ENCODE measurements at regions not wholly inside any gene's neighbourhood (a gene's known extent, or its start where the extent isn't known, plus 50 kb on each side); places are given as distances from the start of the nearest gene placed in this dataset.
A peak's percentile ranks its signal among the peaks of the same experiment; 100 is the strongest.
"Not testable (repeated sequence)": the region's sequence is repeated elsewhere in the genome, so short reads cannot be mapped to it uniquely, and the experiment has no call there.

GRCh38 chr13:50130123-50130946, 115.1 kb downstream of the KCNRG start:
- DNase-seq (ENCODE audit: low read depth): peak; percentile 63
- Histone ChIP-seq H3K9ac (ENCODE audit: low read length) (peak overlapping the region; percentile 90), H3K4me3 (ENCODE audit: low read length) (peak overlapping the region; percentile 86), H3K9me3 (ENCODE audit: control insufficient read depth, low read length) (peaks cover 22% of the 10 kb centered on the region), H3K4me1 (ENCODE audit: control insufficient read depth, insufficient read depth, low read length) (peaks cover 36% of the 10 kb centered on the region), H3K27me3 (replicated peaks; ENCODE audit: control insufficient read depth, insufficient read depth, low read length) (peaks cover 4% of the 10 kb centered on the region), H3K36me3 (ENCODE audit: control insufficient read depth, insufficient read depth, low read length, severe bottlenecking) (no peaks in the 10 kb centered on the region)

DNA sequence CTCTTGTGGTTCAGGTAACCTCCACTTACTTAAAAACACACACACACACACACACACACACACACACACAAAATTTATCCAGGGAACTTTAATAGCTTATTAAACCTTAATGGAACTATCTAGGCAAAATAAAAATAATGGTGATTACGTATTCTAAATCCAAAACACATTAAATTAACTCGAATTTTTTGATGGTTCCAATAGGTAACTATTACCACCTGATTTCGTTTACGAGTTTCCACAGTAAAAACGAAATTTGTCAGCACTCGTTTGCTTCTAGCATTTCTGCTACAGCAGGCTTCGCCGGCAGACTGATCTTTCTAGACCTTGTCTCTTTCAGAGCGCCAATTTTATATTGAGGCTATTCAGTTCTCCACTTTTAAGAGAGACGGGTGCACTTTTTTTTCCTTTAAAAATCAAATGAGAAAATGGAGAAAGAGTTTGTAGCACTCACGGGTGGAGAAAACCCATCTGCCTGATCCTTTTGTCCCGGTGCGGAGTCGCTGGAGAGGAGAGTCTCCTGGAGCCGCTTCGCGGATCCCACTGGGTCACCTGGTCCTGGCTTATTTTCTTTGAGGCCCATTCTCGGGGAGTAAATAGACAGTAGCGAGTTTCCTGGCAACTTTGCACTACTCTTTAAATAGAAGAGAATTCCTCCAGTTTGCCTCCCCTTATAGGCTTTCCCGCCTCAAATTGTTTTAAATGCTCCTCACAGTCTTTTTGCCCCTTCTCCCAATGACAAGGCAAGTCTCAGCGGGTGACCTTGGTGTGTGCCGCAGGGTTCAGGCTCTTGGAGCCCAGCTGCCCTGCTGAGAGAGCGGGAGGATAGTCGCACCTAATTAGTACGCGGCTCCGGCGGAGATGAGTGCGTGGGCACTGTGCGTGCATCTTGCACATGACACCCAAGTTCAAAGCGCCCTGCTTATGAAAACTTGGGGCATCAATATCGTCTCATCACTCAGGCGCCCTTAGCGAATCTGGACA, 117.0 kb downstream of the KCNRG start:
- Histone ChIP-seq H3K4me1 (ENCODE audit: control insufficient read depth, insufficient read depth, low read length) (peaks cover 24% of the 10 kb centered on the region), H3K9ac (ENCODE audit: low read length) (no peak overlapping the region), H3K27me3 (replicated peaks; ENCODE audit: control insufficient read depth, insufficient read depth, low read length) (peaks cover 4% of the 10 kb centered on the region), H3K4me3 (ENCODE audit: low read length) (no peak overlapping the region), H3K36me3 (ENCODE audit: control insufficient read depth, insufficient read depth, low read length, severe bottlenecking) (no peaks in the 10 kb centered on the region), H3K9me3 (ENCODE audit: control insufficient read depth, low read length) (peaks cover 25% of the 10 kb centered on the region)
- no peak for DNase-seq (ENCODE audit: low read depth)

GRCh38 chr13:50132904-50133357, 117.7 kb downstream of the KCNRG start:
- no peak overlapping the region for H3K4me3 ChIP-seq (ENCODE audit: low read length)
- DNase-seq (ENCODE audit: low read depth): no peak
- H3K36me3 ChIP-seq (ENCODE audit: control insufficient read depth, insufficient read depth, low read length, severe bottlenecking): no peaks in the 10 kb centered on the region
- H3K9ac ChIP-seq (ENCODE audit: low read length): no peak overlapping the region
- H3K4me1 ChIP-seq (ENCODE audit: control insufficient read depth, insufficient read depth, low read length): peaks cover 19% of the 10 kb centered on the region
- peaks cover 25% of the 10 kb centered on the region for H3K9me3 ChIP-seq (ENCODE audit: control insufficient read depth, low read length)
- peaks cover 4% of the 10 kb centered on the region for H3K27me3 ChIP-seq (replicated peaks; ENCODE audit: control insufficient read depth, insufficient read depth, low read length)

- Histone ChIP-seq H3K4me3 (ENCODE audit: low read length) (no peak overlapping the region), H3K36me3 (ENCODE audit: control insufficient read depth, insufficient read depth, low read length, severe bottlenecking) (no peaks in the 10 kb centered on the region), H3K27me3 (replicated peaks; ENCODE audit: control insufficient read depth, insufficient read depth, low read length) (peaks cover 4% of the 10 kb centered on the region), H3K9me3 (ENCODE audit: control insufficient read depth, low read length) (peaks cover 25% of the 10 kb centered on the region), H3K4me1 (ENCODE audit: control insufficient read depth, insufficient read depth, low read length) (peaks cover 17% of the 10 kb centered on the region), H3K9ac (ENCODE audit: low read length) (no peak overlapping the region)
- DNase-seq (ENCODE audit: low read depth): no peak
Measured at GRCh38 chr13:50133358-50133953, 118.2 kb downstream of the KCNRG start.

DNA sequence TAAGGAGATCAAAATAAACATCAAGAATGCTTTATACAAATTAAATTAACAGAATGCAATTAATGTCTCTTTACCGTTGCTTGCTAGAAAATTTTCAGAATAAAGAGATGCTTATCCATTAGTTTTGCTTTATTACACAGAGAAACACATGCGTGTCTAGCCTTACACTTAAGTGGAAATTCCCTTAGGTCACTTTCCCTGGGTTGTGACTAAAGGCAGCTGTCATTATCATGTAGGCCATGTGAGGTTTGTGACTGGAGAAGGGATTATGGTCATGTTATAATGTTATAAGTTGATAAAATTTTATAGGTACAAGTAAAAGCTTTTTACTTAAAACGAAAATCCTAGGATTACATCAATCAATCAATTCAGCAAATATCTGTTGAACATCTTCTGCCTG, 121.0 kb downstream of the KCNRG start:
- Histone ChIP-seq H3K36me3 (ENCODE audit: control insufficient read depth, insufficient read depth, low read length, severe bottlenecking) (no peaks in the 10 kb centered on the region), H3K4me3 (ENCODE audit: low read length) (no peak overlapping the region), H3K27me3 (replicated peaks; ENCODE audit: control insufficient read depth, insufficient read depth, low read length) (peaks cover 4% of the 10 kb centered on the region), H3K4me1 (ENCODE audit: control insufficient read depth, insufficient read depth, low read length) (peaks cover 15% of the 10 kb centered on the region), H3K9me3 (ENCODE audit: control insufficient read depth, low read length) (peaks cover 25% of the 10 kb centered on the region), H3K9ac (ENCODE audit: low read length) (no peak overlapping the region)
- DNase-seq (ENCODE audit: low read depth): no peak

GRCh38 chr13:50136678-50137077, 121.4 kb downstream of the KCNRG start:
- Histone ChIP-seq H3K4me1 (ENCODE audit: control insufficient read depth, insufficient read depth, low read length) (peaks cover 17% of the 10 kb centered on the region), H3K36me3 (ENCODE audit: control insufficient read depth, insufficient read depth, low read length, severe bottlenecking) (no peaks in the 10 kb centered on the region), H3K4me3 (ENCODE audit: low read length) (no peak overlapping the region), H3K27me3 (replicated peaks; ENCODE audit: control insufficient read depth, insufficient read depth, low read length) (peaks cover 4% of the 10 kb centered on the region), H3K9ac (ENCODE audit: low read length) (no peak overlapping the region), H3K9me3 (ENCODE audit: control insufficient read depth, low read length) (peaks cover 25% of the 10 kb centered on the region)
- no peak for DNase-seq (ENCODE audit: low read depth)

DNA sequence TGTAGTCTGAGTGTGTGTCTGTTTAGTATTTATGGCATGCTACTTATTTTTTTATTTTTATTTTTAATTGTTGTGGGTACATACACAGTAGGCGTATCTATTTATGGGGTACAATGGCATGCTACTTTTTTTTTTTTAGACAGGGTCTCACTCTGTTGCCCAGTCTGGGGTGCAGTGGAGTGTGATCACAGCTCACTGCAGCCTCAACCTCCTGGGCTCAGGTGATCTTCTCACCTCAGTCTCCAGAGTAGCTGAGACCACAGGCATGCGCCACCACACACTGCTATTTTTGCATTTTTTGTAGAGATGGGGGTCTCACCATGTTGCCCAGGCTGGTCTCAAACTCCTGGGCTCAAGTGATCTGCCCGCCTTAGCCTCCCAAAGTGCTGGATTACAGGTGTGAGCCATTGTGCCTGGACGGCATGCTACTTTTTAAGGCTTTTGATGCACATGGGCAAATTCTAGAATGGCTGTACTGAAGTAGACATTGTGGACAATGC, 124.2 kb downstream of the KCNRG start:
- H3K27me3 ChIP-seq (replicated peaks; ENCODE audit: control insufficient read depth, insufficient read depth, low read length); H3K4me3 ChIP-seq (ENCODE audit: low read length); H3K36me3 ChIP-seq (ENCODE audit: control insufficient read depth, insufficient read depth, low read length, severe bottlenecking); H3K9ac ChIP-seq (ENCODE audit: low read length); DNase-seq (ENCODE audit: low read depth): not testable (repeated sequence)
- Histone ChIP-seq H3K9me3 (ENCODE audit: control insufficient read depth, low read length) (peaks cover 11% of the 10 kb centered on the region), H3K4me1 (ENCODE audit: control insufficient read depth, insufficient read depth, low read length) (peaks cover 25% of the 10 kb centered on the region)

DNA sequence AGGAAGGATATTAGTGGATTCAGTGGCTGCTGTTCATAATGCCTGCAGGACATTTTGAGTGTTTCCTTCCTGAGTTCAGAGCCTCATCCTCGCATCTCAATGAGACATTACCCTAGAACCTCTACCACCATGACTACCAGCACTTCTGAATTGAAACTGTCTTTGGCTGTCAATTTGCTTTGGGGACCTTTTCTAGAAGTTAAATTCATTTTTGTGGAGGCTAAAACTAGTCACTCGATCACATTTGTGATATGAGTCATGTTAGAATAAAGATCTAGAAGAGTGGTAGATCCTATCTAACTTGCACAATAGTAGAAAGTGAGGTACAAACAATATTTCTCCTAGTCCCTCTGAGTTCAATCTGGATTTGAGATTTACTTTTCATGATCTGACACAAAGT, 124.9 kb downstream of the KCNRG start:
- Histone ChIP-seq H3K4me1 (ENCODE audit: control insufficient read depth, insufficient read depth, low read length) (peaks cover 31% of the 10 kb centered on the region), H3K4me3 (ENCODE audit: low read length) (no peak overlapping the region), H3K9ac (ENCODE audit: low read length) (peak overlapping the region; percentile 53), H3K36me3 (ENCODE audit: control insufficient read depth, insufficient read depth, low read length, severe bottlenecking) (no peaks in the 10 kb centered on the region), H3K9me3 (ENCODE audit: control insufficient read depth, low read length) (peaks cover 5% of the 10 kb centered on the region), H3K27me3 (replicated peaks; ENCODE audit: control insufficient read depth, insufficient read depth, low read length) (no peaks in the 10 kb centered on the region)
- DNase-seq (ENCODE audit: low read depth): no peak

- no peaks in the 10 kb centered on the region for H3K36me3 ChIP-seq (ENCODE audit: control insufficient read depth, insufficient read depth, low read length, severe bottlenecking)
- DNase-seq (ENCODE audit: low read depth): no peak
Measured at GRCh38 chr13:50140581-50141374, 125.5 kb downstream of the KCNRG start.

DNA sequence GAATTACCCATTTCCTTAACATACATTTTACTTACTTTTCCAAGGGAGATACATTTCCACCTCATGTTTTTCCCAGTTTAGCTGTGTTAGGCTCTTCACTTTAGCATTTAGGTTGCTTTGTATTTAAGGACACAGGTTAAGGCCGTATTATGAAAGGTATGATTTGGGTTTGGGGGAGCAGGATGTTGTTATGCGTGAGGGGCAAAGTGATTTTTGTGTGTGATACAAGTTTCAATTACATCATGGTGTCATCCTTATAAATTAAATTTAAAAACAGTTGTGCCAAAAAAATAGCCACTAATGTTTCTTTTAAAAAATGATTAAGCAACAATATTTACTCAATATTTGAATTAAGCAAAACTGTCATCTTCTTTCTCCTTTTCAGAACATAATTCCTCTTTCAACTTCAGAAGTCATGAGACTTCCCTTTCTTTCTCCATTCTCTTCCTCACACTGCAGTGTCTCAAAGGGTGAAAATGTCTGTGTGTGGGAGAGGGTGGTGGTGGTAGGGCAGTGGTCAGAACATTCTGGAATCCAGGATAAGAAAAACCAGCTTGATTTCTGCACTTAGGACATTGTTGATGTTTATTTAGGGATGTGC, 126.2 kb downstream of the KCNRG start:
- Histone ChIP-seq H3K4me3 (ENCODE audit: low read length) (no peak overlapping the region), H3K4me1 (ENCODE audit: control insufficient read depth, insufficient read depth, low read length) (peaks cover 31% of the 10 kb centered on the region), H3K9ac (ENCODE audit: low read length) (peak overlapping the region; percentile 53), H3K36me3 (ENCODE audit: control insufficient read depth, insufficient read depth, low read length, severe bottlenecking) (no peaks in the 10 kb centered on the region), H3K27me3 (replicated peaks; ENCODE audit: control insufficient read depth, insufficient read depth, low read length) (no peaks in the 10 kb centered on the region), H3K9me3 (ENCODE audit: control insufficient read depth, low read length) (no peaks in the 10 kb centered on the region)
- DNase-seq (ENCODE audit: low read depth): no peak

More at GRCh38 chr13:50140581-50141374, 125.5 kb downstream of the KCNRG start:
- H3K4me3 ChIP-seq (ENCODE audit: low read length): peak overlapping the region; percentile 18
- peak overlapping the region; percentile 53 for H3K9ac ChIP-seq (ENCODE audit: low read length)
- no peaks in the 10 kb centered on the region for H3K9me3 ChIP-seq (ENCODE audit: control insufficient read depth, low read length)
- no peaks in the 10 kb centered on the region for H3K27me3 ChIP-seq (replicated peaks; ENCODE audit: control insufficient read depth, insufficient read depth, low read length)
- peaks cover 31% of the 10 kb centered on the region for H3K4me1 ChIP-seq (ENCODE audit: control insufficient read depth, insufficient read depth, low read length)
